ENCODE measurements at regions not wholly inside any gene's neighbourhood (a gene's known extent, or its start where the extent isn't known, plus 50 kb on each side); places are given as distances from the start of the nearest gene placed in this dataset.

DNA sequence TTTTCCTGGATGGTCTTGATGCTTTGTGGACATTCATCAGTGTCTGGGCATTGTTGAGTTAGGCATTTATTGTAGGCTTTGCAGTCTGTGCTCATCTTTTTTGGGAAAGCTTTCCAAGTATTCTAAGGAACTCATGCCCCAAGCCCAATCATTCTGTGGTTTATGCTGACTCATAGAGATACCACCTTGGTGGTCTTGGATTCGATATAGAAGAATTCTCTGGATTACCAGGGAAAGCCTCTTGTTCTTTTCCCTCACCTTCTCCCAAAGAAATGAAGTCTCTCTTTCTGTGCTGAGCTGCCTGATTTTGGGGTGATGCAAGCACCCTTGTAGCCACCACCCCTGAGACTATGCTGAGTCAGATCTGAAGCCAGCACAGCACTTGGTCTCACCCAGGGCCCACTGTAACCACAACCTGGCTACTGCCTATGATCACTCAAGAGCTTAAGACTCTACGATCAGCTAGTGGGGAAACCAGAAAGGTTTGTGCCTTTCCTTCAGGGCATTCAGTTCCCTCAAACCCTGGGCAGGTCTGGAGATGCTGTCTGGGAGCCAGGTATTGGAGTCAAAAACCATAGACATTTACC, 422.6 kb downstream of the NUF2 start:
- no peak for TF ChIP-seq POLR2AphosphoS5 (IDR thresholded peaks at IDR 0.05)
- no peak for TF ChIP-seq POLR2A (IDR thresholded peaks at IDR 0.05)
